Adipocyte (in vitro differentiated cells): ENCODE measurements at regions not wholly inside any gene's neighbourhood (a gene's known extent, or its start where the extent isn't known, plus 50 kb on each side); places are given as distances from the start of the nearest gene placed in this dataset.

ENCODE experiments used
- DNase-seq: peaks from one replicate; pipeline ENCODE4 v3.0.0-alpha.2; 2015; ENCODE audit warnings: low read depth
- H3K27me3 ChIP-seq: replicated peaks from 2 replicates; pipeline ENCODE4 v1.7.0; 2013; ENCODE audit warnings: mild to moderate bottlenecking, low read length, moderate library complexity; ENCODE audit not compliant: control insufficient read depth, insufficient read depth
- H3K36me3 ChIP-seq: 2 replicates; pipeline ENCODE4 v1.7.0; 2013; ENCODE audit warnings: low read length, mild to moderate bottlenecking, moderate library complexity; ENCODE audit not compliant: control insufficient read depth, insufficient read depth, severe bottlenecking
- H3K4me1 ChIP-seq: 2 replicates; pipeline ENCODE4 v1.7.0; 2013; ENCODE audit warnings: mild to moderate bottlenecking, low read length, moderate library complexity; ENCODE audit not compliant: control insufficient read depth, insufficient read depth
- H3K4me3 ChIP-seq: 2 replicates; pipeline ENCODE4 v1.7.0; 2013; ENCODE audit warnings: mild to moderate bottlenecking, low read length, moderate library complexity
- H3K9ac ChIP-seq: 2 replicates; pipeline ENCODE4 v1.7.0; 2013; ENCODE audit warnings: mild to moderate bottlenecking, low read length, moderate library complexity
- H3K9me3 ChIP-seq: 2 replicates; pipeline ENCODE4 v1.7.0; 2013; ENCODE audit warnings: mild to moderate bottlenecking, low read length, moderate library complexity; ENCODE audit not compliant: control insufficient read depth

- H3K9me3 ChIP-seq, result no peaks in the 10 kb centered on the region
- no peaks in the 10 kb centered on the region for H3K27me3 ChIP-seq
- H3K9ac ChIP-seq, result no peak overlapping the region
- H3K4me1 ChIP-seq, result no peaks in the 10 kb centered on the region
- no peaks in the 10 kb centered on the region for H3K36me3 ChIP-seq
- no peak overlapping the region for H3K4me3 ChIP-seq
- no peak for DNase-seq
Observed at GRCh38 chr10:23988006-23988405, 220.9 kb upstream of the KIAA1217 start.

DNA sequence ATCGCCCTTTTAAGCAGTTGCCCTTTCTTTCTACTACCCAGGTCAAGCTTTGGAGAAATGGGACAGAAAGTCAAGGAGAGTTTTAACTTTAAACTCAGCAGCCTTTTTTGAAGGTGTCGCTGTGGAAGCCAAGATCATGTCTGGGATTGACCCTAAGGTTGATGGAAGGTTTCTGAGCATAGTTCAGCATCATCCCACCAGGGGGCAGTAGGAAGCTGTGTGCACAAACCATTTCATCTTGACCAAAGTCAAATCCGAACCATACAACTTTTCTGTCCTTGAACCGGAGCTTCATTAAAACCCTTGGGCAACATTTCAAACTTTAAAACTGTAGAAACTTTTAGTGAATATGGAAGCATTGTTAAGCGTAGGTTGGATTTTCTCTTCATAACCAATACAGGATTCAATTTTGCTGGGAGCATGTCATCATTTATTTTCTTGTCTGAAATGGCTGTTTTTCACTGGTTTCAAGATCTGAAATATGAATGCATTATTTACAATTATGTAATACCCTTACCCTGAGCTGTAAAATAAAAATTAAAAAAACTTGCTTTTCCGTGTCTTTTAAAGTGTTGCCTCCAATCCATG lies 214.4 kb upstream of the KIAA1217 start:
- H3K27me3 ChIP-seq, result no peaks in the 10 kb centered on the region
- H3K4me1 ChIP-seq, result no peaks in the 10 kb centered on the region
- DNase-seq, result peak; percentile 71
- H3K36me3 ChIP-seq, result no peaks in the 10 kb centered on the region
- no peaks in the 10 kb centered on the region for H3K9me3 ChIP-seq
- H3K9ac ChIP-seq, result no peak overlapping the region
- H3K4me3 ChIP-seq, result no peak overlapping the region

- DNase-seq, result no peak
- H3K4me1 ChIP-seq, result no peaks in the 10 kb centered on the region
- H3K36me3 ChIP-seq, result no peaks in the 10 kb centered on the region
Observed at GRCh38 chr10:23999445-23999844, 209.5 kb upstream of the KIAA1217 start.

GRCh38 chr10:24000271-24000813 lies 208.6 kb upstream of the KIAA1217 start:
- no peak overlapping the region for H3K9ac ChIP-seq
- H3K4me3 ChIP-seq, result no peak overlapping the region
- peaks cover 3% of the 10 kb centered on the region for H3K27me3 ChIP-seq
- H3K4me1 ChIP-seq, result no peaks in the 10 kb centered on the region
- H3K9me3 ChIP-seq, result no peaks in the 10 kb centered on the region
- no peak for DNase-seq
- H3K36me3 ChIP-seq, result no peaks in the 10 kb centered on the region

More at GRCh38 chr10:23999445-23999844, 209.5 kb upstream of the KIAA1217 start:
- H3K4me3 ChIP-seq, result no peak overlapping the region
- H3K9me3 ChIP-seq, result no peaks in the 10 kb centered on the region
- H3K9ac ChIP-seq, result no peak overlapping the region
- no peaks in the 10 kb centered on the region for H3K27me3 ChIP-seq

- Histone ChIP-seq H3K4me1 (peaks cover 5% of the 10 kb centered on the region), H3K27me3 (peaks cover 3% of the 10 kb centered on the region), H3K4me3 (no peak overlapping the region), H3K36me3 (no peaks in the 10 kb centered on the region), H3K9ac (no peak overlapping the region), H3K9me3 (no peaks in the 10 kb centered on the region)
- DNase-seq, result no peak
Observed at GRCh38 chr10:24006741-24007140, 202.2 kb upstream of the KIAA1217 start.

DNA sequence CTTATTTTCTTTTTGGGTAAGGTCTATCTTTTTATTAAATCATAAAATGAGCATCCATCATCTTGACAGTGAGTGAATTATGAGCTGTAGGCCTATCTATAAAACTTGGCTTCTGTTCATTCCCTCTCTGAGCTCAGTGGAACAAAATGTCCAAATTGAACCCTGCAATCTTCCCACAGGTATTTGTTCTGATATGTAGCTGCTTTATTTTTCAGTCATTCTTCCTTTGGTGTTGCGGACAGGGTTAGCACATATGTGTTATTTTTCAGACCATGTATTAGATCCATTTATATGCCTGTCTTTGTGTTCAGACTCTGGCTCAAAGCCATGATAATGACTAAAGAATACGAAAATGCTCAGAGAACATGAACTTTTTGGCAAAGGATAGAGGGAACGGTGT lies 201.6 kb upstream of the KIAA1217 start:
- DNase-seq, result no peak
- Histone ChIP-seq H3K27me3 (peaks cover 3% of the 10 kb centered on the region), H3K4me1 (peaks cover 5% of the 10 kb centered on the region), H3K36me3 (no peaks in the 10 kb centered on the region), H3K4me3 (no peak overlapping the region), H3K9ac (no peak overlapping the region), H3K9me3 (no peaks in the 10 kb centered on the region)

- Histone ChIP-seq H3K9ac (no peak overlapping the region), H3K4me3 (no peak overlapping the region), H3K27me3 (peaks cover 3% of the 10 kb centered on the region), H3K9me3 (no peaks in the 10 kb centered on the region), H3K36me3 (no peaks in the 10 kb centered on the region), H3K4me1 (peaks cover 5% of the 10 kb centered on the region)
- DNase-seq, result no peak
Observed at GRCh38 chr10:24008164-24009091, 200.5 kb upstream of the KIAA1217 start.

GRCh38 chr10:24009115-24009514 lies 199.8 kb upstream of the KIAA1217 start:
- no peak for DNase-seq
- Histone ChIP-seq H3K9me3 (no peaks in the 10 kb centered on the region), H3K4me3 (no peak overlapping the region)

DNA sequence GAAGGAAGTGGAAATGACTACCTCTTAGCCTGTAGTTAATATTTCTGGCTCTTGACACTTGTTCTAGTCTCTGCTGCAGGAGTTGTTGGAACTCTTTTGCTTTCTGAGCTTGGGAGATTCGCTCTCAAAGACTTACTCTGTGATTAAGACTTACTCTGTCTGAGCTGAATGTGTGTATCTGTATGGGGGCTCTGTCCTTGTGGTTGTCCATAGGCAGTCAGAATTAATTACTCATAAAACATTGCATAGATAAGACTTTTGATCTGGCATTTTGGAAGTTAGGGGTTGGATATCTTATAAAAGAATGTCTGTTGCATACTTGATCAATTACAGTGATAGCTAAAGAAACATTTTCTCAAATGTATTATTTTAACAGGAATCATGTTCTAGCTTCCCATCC lies 199.2 kb upstream of the KIAA1217 start:
- peaks cover 5% of the 10 kb centered on the region for H3K4me1 ChIP-seq
- no peak overlapping the region for H3K4me3 ChIP-seq
- H3K9ac ChIP-seq, result no peak overlapping the region
- no peaks in the 10 kb centered on the region for H3K36me3 ChIP-seq
- peaks cover under 1% of the 10 kb centered on the region for H3K27me3 ChIP-seq
- H3K9me3 ChIP-seq, result no peaks in the 10 kb centered on the region
- DNase-seq, result no peak

More at GRCh38 chr10:24009115-24009514, 199.8 kb upstream of the KIAA1217 start:
- H3K9ac ChIP-seq, result no peak overlapping the region
- peaks cover 3% of the 10 kb centered on the region for H3K27me3 ChIP-seq
- peaks cover 5% of the 10 kb centered on the region for H3K4me1 ChIP-seq
- no peaks in the 10 kb centered on the region for H3K36me3 ChIP-seq

DNA sequence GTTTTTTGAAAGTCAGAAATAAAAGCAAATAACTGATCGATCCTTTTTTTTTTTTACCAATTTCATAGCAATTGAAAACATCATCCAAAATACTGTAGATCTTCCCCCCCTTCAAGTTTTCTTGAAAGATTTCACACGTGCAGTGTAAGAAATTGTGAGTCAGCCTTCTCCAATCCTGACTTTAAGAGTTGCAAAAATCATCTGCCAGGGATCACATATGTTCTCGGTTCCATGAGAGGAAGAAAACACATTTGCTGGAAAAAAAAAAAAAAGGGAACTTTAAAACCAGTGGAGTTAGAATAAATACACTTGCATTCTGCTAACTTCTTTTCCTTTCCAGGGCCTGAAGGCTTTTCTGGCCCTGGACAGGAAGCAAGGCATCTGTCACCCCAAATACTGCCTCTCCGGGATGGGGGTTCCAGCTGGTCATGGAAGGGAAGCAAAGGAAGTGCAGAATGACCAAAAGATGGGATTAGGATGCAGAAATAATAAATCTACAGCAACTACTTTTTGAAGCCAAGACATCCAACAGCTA lies 198.4 kb upstream of the KIAA1217 start:
- H3K4me3 ChIP-seq, result no peak overlapping the region
- no peaks in the 10 kb centered on the region for H3K27me3 ChIP-seq
- no peak overlapping the region for H3K9ac ChIP-seq
- no peak for DNase-seq
- no peaks in the 10 kb centered on the region for H3K36me3 ChIP-seq
- no peaks in the 10 kb centered on the region for H3K9me3 ChIP-seq
- H3K4me1 ChIP-seq, result peaks cover 5% of the 10 kb centered on the region

GRCh38 chr10:24012249-24012803 lies 196.6 kb upstream of the KIAA1217 start:
- H3K4me3 ChIP-seq, result no peak overlapping the region
- H3K27me3 ChIP-seq, result no peaks in the 10 kb centered on the region
- no peak for DNase-seq
- H3K9ac ChIP-seq, result no peak overlapping the region
- H3K9me3 ChIP-seq, result no peaks in the 10 kb centered on the region
- peaks cover 5% of the 10 kb centered on the region for H3K4me1 ChIP-seq
- H3K36me3 ChIP-seq, result no peaks in the 10 kb centered on the region
